GM19452 (cell line): ENCODE measurements at regions not wholly inside any gene's neighbourhood (a gene's known extent, or its start where the extent isn't known, plus 50 kb on each side); places are given as distances from the start of the nearest gene placed in this dataset.
"Not testable (repeated sequence)": the region's sequence is repeated elsewhere in the genome, so short reads cannot be mapped to it uniquely, and the experiment has no call there.

Experiments used
- ATAC-seq: cut with Tn5 transposase; IDR thresholded peaks from one replicate; pipeline ENCODE4 v1.9.1; 2021; ENCODE audit not compliant: unreplicated experiment

DNA sequence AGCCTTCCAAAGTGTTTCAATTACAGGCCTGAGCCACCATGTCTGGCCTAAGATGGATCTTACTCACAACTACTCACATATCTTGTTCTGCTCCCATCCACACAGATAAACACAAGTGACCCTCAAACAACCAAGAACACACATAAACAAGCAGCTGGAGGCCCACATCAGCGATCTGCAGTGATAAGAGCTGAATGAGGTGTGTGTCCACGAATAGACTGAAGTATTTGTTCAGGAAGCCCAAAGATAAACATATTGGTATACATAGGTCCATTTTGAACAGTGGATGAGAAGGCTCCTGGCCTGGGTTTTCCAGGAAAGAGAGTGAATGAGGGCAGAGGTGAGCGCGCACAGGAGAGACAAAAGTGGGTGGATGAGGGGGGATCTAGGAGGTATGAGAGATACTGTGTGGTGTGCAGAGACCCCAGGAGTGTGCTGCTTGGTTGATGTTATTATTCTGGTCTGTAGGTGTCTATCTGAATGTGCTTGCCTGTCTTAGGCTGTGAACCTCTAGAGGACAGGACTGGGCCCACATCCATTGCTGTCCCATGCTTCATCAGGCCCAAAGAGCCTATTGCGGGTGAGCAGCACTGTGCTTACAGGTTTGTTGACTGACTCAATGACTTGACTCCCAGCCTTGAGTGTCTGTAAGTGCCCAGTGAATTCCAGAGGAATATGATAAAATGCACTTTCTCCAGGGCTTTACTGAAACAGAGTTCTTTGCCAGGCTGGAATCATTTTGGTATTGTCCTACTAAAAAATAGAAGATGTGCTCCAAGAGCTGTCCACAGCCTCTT, 79.9 kb upstream of the ATP1A1 start:
- no peak for ATAC-seq

DNA sequence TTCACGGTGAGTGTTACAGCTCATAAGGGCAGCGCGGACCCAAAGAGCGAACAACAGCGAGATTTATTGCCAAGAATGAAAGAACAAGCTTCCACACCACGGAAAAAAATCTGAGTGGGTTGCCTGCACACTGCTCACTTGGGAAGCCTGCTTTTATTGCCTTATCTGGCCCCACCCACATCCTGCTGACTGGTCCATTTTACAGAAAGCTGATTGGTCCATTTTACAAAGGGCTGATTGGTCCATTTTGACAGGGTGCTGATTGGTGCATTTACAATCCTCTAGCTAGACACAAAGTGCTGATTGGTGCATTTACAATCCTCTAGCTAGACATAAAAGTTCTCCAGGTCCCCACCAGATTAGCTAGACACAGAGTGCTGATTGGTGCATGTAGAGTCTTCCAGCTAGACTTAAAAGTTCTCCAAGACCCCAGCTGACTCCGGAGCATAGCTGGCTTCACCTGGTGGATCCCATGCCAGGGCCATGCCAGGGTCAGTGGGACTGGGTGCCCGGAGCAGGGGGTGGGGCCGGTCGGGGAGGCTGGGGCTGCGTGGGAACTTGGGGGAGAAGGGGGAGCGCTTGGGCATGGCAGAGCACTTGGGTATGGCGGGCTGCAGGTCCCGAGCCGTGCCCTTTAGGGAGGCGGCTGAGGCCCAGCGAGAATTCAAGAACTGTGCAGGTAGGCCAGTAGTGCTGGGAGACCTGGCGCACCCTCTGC, 75.4 kb upstream of the ATP1A1 start:
- ATAC-seq, result no peak

DNA sequence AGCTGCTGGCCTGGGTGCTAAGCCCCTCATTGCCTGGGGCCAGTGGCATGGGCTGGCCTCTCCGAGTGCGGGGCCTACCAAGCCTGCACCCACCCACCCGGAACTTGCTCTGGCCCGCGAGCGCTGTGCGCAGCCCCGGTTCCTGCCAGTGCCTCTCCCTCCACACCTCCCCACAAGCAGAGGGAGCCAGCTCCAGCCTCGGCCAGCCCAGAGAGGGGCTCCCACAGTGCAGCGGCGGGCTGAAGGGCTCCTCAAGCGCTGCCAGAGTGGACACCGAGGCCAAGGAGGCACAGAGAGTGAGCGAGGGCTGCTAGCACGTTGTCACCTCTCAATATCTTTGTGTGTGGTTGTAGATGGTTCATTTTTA, 74.8 kb upstream of the ATP1A1 start:
- not testable (repeated sequence) for ATAC-seq

DNA sequence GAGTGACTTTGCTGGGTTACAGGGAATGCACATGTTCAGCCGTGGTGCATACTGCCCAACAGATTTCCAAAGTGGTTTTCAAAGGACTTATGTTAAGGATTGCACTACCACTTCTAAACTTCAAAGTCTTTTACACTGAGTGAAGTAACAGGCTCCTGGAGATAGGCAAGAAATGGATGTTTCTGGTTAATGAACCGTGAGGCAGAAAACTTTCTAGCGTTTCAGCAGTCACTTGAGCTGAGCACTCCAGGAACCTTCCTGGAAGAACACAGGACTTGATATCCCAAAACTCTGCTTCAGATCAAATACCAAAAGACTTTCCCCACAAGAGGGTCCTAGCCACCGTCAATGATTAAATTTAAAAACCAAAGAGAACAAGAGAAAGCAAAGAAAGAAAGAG, 74.3 kb upstream of the ATP1A1 start:
- ATAC-seq, result no peak

DNA sequence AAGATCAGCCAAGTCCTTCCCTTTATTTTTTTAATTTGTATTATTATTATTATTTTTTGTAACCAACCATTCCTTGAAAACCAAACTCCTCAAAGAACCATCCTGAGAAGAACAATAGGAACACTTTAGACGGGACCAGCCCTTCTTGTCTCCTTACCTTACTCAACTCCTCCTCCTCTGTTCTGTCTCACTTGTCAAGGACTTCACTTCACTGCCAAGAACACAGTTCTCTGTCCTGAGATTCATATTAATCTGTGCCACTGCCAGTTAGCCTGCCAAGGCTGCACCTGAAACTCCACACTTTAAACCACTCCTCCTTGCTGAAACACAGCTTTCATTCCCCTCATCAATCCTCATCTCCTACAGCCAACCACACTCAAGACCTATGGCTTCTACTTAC, 73.8 kb upstream of the ATP1A1 start:
- ATAC-seq, result no peak

DNA sequence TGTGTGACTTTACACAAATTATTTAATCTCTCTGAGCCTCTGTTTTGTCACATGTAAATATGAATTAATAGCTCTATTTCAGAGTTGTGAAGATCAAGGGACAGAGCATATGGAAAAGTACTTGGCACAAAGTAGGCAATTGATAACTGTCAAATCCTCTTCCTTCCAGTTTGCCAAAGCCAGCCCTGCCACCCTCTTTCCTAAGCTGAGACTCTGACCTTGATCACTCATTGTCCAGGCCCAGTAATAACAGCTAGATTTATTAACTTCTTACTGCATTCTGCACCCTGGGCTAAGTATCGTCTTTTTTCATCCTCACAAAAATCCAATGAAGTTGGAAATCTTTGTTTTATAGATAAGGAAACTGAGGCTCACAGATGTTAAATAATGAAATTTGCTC, 70.8 kb upstream of the ATP1A1 start:
- ATAC-seq, result no peak

DNA sequence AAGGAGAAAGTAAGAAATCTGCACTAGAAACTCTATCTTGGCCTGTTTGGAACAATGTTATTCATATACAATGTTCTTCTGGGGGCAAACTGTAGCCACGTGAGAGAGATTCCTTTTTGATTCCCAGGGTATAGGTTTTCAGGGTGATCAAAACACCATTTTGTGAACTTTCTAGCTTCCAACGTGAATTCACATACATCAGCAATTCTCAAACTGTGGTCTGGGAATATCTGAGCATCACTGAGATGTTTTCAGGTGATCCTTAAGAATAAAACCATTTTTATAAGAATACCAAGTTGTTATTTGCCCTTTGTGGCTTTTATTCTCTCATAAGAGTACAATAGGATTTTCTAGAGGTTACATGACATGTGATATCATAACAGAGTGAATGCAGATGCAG, 66.9 kb upstream of the ATP1A1 start:
- no peak for ATAC-seq

DNA sequence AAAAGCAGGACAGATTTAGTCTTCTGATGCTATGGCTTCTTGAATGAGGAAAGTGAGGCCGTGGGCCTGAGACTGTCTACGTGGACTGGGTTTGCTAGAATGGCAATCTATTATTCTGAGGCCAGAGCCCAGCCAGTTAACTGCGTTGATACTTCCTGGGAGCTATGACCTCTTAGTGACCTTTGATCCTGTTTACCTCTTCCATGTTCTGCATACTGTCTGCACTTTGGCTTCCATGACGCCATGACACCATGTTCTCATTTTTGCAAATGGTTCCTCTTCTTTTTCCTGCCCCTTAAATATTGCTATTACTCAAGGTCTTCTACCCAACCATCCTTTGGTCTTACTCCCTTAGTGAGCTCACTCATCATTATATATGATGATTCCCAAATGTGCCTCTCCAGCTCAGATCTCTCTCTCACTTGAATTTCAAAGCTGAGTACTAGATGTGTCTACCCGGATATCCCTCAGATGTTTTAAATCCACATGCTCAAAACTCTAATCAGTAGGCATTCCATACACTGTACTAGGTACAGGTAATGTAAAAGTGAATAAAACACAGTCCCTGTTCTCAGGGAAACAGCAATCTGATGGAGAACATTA, 66.1 kb upstream of the ATP1A1 start:
- ATAC-seq, result no peak

DNA sequence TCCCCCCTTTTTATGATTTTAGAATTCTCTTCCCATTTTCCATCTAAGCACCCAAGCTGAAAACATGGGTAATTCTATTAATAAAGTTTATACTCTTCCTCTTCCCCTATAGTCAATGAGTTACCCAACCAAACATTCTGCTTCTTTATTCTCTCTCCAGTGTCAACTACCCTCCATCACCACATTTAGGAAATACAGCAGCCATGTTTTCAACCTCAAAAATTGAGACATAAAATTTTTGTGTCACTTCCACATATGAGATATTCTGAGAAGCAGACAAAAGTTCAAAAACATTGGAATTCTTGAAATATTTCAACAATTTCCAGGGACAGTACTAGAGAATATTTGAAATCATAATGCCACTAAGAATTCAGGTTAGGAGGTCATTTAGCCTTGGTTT, 64.8 kb upstream of the ATP1A1 start:
- no peak for ATAC-seq

DNA sequence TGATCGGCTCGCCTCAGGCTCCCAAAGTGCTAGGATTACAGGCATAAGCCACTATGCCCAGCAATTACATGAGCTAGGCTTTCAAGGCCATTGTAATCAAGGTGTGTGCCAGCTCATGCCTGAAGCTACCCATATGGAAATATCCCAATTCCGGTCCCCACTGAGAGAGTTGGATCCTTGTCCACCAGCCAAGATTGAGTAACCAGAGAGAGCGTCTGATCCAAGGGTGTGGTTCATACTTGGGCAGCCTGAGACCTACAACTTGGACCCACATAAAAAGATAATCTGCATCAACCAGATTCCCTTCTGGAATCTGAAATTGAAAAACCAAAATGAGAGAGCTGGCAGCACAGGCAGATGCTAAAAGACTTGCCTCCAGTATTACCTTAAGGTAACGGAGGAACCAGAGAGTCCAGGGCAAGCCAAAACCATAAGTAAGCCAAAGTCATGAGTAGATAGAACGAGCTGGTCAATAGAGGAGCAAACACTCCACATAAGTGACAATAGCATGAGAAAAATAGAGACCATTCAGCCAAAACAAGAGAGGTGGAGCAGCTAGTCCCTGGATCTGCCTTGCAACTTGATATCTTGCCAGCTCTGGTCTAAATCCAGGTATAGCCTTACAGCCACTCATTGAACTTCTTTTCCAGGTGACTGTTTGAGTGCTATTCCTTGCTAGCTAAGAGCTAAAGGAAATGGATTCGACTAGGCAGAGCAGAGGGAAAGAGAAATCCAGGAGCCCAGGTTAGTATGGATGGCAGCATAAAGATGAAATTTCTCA, 63.8 kb upstream of the ATP1A1 start:
- no peak for ATAC-seq

DNA sequence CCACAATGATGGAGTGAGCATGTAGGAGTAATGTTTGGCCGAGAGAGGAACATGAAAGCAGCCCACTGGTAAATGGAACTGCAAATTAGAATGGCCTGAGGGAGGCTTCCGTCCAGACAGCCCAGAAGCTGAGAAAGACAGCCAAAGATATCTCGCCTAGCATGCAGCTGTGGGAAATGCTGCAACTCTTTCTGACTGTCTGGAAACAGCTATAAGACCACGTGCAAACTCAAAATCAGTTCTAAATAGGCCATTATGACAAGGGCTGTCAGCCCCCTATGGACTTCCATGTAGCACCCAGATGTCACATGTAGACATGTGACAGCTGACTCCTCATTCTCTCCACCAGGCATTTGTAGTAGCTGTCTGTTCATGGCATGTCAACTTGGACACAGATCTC, 62.9 kb upstream of the ATP1A1 start:
- no peak for ATAC-seq

DNA sequence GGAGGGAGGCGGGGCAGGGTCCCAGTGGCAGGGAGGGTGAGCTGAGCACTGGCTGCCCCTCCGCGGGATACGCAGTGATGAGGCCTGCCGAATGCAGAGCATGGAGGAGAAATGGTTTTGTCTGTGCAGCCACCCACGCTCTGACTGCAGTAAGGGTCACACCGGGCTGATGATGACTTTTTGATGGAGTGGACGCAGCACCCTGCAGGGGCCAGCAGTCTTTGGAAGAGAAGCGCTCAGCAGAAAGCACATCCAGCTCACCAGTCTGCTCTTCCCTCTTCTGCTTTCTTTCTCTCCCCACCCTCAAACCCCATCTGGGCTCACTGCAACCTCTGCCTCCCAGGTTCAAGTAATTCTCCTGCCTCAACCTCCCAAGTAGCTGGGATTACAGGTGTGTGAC, 61.9 kb upstream of the ATP1A1 start:
- no peak for ATAC-seq

DNA sequence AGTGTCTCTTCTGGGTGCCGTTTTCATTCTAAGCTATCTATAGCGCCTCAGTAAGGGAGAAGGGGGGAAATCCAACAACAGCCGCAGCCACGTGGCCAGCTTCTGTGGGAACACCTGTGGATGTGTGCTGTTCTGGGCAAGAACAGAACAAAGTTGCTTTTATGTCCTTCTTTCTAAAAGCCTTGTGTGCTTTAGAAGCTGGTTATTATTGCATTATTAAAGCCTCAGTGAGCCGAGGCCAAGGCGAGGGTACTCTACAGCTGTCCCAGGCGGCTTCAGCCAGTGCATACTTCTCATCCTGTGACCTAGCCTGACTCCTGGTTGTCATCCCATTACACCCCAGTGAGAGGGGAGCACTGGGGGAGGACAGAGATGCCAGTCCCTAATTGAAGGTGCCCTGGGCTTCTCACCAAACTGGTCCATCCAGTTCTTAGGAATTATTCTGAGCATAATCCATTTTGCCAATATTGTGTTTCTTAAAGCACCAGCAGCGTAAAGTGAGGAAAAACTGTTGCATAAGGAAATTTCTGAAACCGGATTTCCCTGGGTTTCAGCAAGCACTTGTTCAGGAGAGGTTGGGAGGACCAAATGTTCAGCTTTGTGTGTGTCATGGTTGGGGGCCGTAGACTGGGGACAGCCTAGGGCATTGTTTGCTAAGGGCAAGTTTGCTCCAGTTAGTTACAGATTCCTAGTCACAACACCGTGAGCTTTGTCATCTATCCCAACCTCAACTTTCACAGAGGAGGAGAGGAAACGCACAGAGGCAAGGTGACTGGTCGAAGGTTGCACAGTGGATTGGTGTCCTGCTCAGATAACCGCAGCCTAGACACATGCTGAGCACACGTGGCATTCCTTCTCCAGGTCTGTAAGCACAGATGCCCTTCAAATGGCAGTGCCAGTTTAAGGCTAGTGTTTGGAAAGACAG, 61.0 kb upstream of the ATP1A1 start:
- ATAC-seq, result no peak

DNA sequence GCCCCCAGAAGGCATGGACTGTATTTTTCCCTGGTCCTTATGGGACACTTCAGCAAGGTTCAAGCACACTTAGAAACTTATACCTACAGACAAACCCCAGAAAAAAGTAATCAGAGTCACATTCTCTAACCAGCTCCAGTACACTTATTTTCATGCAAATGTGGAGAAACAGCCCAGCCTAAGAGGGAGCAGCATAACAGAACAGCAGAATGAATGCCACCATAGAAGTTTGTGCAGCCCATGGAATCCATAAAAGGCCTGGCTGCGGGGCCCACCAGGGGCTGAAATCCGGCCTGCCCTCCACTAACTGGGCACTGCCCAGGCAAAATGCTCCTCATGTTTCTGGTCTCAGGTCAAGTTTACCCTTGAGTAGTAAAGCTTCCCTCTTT, 60.4 kb upstream of the ATP1A1 start:
- ATAC-seq, result no peak

DNA sequence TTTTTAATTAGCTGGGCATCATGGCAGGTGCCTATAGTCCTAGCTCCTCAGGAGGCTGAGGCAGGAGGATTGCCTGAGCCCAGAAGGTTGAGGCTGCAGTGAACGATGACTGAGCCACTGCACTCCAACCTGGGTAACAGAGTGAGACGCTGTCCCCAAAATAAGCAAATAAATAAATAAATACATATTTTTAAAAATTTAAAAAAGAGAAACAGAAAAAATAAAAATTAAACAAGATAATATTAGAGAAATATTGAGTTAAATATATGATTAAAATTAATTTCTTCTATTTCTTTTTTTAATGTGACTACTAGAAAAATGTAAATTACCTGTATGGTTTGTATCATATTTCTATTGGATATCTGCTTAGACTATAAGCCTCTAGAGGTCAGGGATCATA, 59.3 kb upstream of the ATP1A1 start:
- no peak for ATAC-seq

DNA sequence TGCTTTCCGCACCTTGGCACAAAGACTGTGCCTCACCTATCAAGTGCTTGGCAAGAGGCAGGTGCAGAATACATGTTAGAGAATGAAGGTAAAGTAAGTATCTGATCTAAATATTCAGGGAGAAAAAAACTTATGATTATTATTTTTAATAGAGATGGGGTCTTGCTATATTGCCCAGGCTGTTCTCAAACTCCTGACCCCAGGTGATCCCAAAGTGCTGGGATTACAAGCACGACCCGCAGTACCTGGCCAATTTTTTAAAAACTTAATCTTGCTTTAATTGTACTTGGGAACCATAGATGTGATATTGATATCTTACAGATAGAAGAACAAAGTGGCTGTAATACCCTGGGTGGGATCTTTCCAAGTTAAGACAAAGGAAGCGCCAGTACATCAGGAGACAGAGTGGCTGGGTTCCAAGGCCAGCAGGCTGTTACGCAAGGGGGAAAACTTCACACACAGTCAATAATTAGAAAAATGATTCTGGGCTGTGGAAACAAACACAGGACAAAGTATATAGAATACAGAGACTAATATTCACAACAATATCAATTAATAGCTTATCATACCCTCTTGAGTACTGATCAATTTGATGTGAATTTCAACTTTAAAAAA, 58.6 kb upstream of the ATP1A1 start:
- no peak for ATAC-seq

DNA sequence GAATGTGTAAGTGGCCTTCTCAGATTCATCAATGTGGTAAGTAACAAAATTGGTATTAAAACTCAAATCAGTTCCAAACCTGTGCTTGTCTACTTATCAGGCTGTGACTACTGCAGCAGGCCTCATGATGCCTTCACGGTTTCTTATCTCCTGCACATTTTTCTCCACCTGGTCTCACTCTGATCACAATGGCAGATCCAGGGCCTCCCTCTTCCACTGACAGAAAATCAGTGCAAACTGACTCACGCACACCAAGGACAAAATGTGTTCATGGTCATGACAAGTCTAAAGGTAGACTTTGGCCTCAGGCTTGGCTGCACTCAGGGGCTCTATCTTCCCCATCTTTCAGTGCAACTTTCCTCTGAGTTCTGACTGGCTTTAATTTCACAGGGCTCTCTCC, 56.7 kb upstream of the ATP1A1 start:
- ATAC-seq, result no peak

DNA sequence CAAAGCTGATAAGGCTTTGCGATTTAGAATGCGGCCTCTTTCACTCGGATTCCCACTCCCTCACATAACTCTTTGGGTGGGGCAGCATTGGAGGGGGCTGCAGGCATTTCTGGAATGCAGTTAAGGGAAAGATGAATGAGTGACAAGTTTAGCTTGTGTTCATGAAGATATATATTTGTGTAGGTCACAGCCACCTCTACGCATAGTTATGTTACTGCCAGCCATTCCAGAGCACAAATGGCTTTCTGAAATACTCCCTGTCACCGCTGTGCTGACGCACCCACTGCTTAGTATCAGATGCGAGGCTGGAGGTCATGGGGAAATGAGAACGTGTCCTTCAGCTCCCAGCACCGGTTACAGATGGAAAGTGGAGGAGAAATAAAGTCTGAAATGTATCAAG, 54.1 kb upstream of the ATP1A1 start:
- no peak for ATAC-seq

DNA sequence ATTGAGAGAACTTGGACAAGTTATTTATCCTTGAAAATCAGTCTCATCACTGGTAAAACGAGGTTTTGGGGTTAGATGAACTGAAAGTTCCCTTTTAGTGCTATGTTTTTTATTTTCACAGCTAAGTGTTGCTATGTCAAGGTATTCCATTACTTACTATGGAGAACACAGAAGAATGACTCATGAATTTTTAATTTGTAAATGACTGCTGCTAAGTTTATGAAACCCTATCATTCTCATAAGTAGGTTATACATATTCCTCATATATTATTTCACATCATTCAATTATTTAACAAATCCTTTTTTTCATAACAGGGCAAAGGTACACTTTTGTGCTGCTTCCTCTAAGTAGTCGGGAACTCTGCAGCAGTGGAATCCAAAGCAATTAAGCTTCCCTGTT, 52.2 kb upstream of the ATP1A1 start:
- no peak for ATAC-seq

DNA sequence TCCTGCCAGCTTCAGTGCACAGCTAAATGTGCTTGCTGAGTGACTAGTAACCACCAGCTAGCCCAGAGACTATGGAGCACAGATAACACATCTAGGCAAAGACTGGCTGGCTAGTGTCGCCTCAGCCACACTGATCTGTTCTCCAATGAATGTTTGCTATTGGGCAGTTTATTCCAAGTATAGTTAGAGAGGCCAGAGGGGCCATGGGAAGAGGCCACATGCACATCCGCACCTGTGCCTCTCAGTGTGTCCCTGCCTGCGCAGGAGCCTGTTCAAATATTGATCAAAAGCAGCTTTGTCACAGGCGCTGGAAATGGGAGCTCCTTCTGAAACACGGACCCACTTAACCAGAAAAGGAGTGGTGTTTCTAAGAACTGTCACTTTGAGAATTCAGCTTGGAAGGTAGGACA, 51.3 kb upstream of the ATP1A1 start:
- no peak for ATAC-seq
